H9 (cell line): ENCODE measurements at regions not wholly inside any gene's neighbourhood (a gene's known extent, or its start where the extent isn't known, plus 50 kb on each side); places are given as distances from the start of the nearest gene placed in this dataset.

Experiments used
- DNase-seq: peaks from one replicate; pipeline ENCODE4 v3.0.0-alpha.2; 2017
- H2AFZ ChIP-seq: one replicate; pipeline ENCODE4 v1.6.1; 2013; ENCODE audit warnings: mild to moderate bottlenecking, low read length, control low read depth, moderate library complexity
- H2AK5ac ChIP-seq: 2 replicates; pipeline ENCODE4 v1.6.1; 2013; ENCODE audit warnings: low read length, control low read depth, mixed read lengths; ENCODE audit not compliant: insufficient read length
- H2BK120ac ChIP-seq: one replicate; pipeline ENCODE4 v1.6.1; 2013; ENCODE audit warnings: low read depth, mild to moderate bottlenecking, low read length, control low read depth, inconsistent platforms; ENCODE audit not compliant: poor library complexity, severe bottlenecking
- H2BK12ac ChIP-seq: 2 replicates; pipeline ENCODE4 v1.6.1; 2013; ENCODE audit warnings: low read length, control low read depth, mixed read lengths, low read depth; ENCODE audit not compliant: insufficient read length
- H2BK15ac ChIP-seq: 2 replicates; pipeline ENCODE4 v1.6.1; 2013; ENCODE audit warnings: low read depth, low read length, control low read depth
- H2BK20ac ChIP-seq: one replicate; pipeline ENCODE4 v1.6.1; 2013; ENCODE audit warnings: low read depth, mild to moderate bottlenecking, low read length, control low read depth, inconsistent platforms; ENCODE audit not compliant: poor library complexity, severe bottlenecking
- H2BK5ac ChIP-seq: 2 replicates; pipeline ENCODE4 v1.6.1; 2013; ENCODE audit warnings: low read length, control low read depth, mixed read lengths; ENCODE audit not compliant: insufficient read length
- H3K14ac ChIP-seq: 2 replicates; pipeline ENCODE4 v1.6.1; 2013; ENCODE audit warnings: low read length, control low read depth; ENCODE audit not compliant: insufficient read depth
- H3K18ac ChIP-seq: 2 replicates; pipeline ENCODE4 v1.6.1; 2013; ENCODE audit warnings: low read depth, mild to moderate bottlenecking, mixed read lengths, low read length, control low read depth; ENCODE audit not compliant: insufficient read length
- H3K23ac ChIP-seq: 2 replicates; pipeline ENCODE4 v1.6.1; 2013; ENCODE audit warnings: low read length, control low read depth, mixed read lengths, low read depth; ENCODE audit not compliant: insufficient read length
- H3K23me2 ChIP-seq: 2 replicates; pipeline ENCODE4 v1.6.1; 2013; ENCODE audit warnings: low read depth, mild to moderate bottlenecking, mixed read lengths, low read length, control low read depth; ENCODE audit not compliant: insufficient read length, poor library complexity, severe bottlenecking
- H3K27ac ChIP-seq: 2 replicates; pipeline ENCODE4 v1.5.1; 2013; ENCODE audit warnings: low read length, control low read depth, mixed read lengths, low read depth; ENCODE audit not compliant: insufficient read length
- H3K27me3 ChIP-seq: 2 replicates; pipeline ENCODE4 v1.6.1; 2013; ENCODE audit warnings: low read length, control low read depth, inconsistent platforms; ENCODE audit not compliant: insufficient read depth
- H3K4ac ChIP-seq: 2 replicates; pipeline ENCODE4 v1.6.1; 2013; ENCODE audit warnings: low read depth, mild to moderate bottlenecking, control low read depth, inconsistent platforms, low read length, moderate library complexity
- H3K4me1 ChIP-seq: 2 replicates; pipeline ENCODE4 v1.6.1; 2013; ENCODE audit warnings: low read length, control low read depth, inconsistent platforms; ENCODE audit not compliant: insufficient read depth
- H3K4me2 ChIP-seq: 2 replicates; pipeline ENCODE4 v1.6.1; 2013; ENCODE audit warnings: low read length, control low read depth, mixed read lengths; ENCODE audit not compliant: insufficient read length, insufficient read depth
- H3K56ac ChIP-seq: 2 replicates; pipeline ENCODE4 v1.6.1; 2013; ENCODE audit warnings: low read depth, mild to moderate bottlenecking, mixed read lengths, low read length, control low read depth; ENCODE audit not compliant: insufficient read length
- H3K79me1 ChIP-seq: 2 replicates; pipeline ENCODE4 v1.6.1; 2013; ENCODE audit warnings: low read depth, mild to moderate bottlenecking, moderate library complexity, low read length, control low read depth, inconsistent platforms; ENCODE audit not compliant: insufficient read depth, poor library complexity, severe bottlenecking
- H3K79me2 ChIP-seq: 2 replicates; pipeline ENCODE4 v1.6.1; 2013; ENCODE audit warnings: low read length, control low read depth, inconsistent platforms; ENCODE audit not compliant: insufficient read depth
- H3K9ac ChIP-seq: 2 replicates; pipeline ENCODE4 v1.6.1; 2013; ENCODE audit warnings: low read length, control low read depth, mixed read lengths; ENCODE audit not compliant: insufficient read length; ENCODE audit errors: extremely low read depth
- H3K9me3 ChIP-seq: one replicate; pipeline ENCODE4 v1.6.1; 2013; ENCODE audit warnings: low read depth, low read length, inconsistent platforms; ENCODE audit not compliant: control insufficient read depth
- H3T11ph ChIP-seq: one replicate; pipeline ENCODE4 v1.6.1; 2013; ENCODE audit warnings: mild to moderate bottlenecking, low read length, control low read depth, inconsistent platforms
- H4K20me1 ChIP-seq: one replicate; pipeline ENCODE4 v1.6.1; 2013; ENCODE audit not compliant: control insufficient read depth, insufficient read length, insufficient read depth
- H4K5ac ChIP-seq: 2 replicates; pipeline ENCODE4 v1.6.1; 2013; ENCODE audit warnings: low read depth, mild to moderate bottlenecking, mixed read lengths, low read length, control low read depth; ENCODE audit not compliant: insufficient read length
- H4K8ac ChIP-seq: replicated peaks from 2 replicates; pipeline ENCODE4 v1.6.1; 2013; ENCODE audit warnings: low read length, control low read depth, mixed read lengths, low read depth; ENCODE audit not compliant: insufficient read length
- H4K91ac ChIP-seq: 2 replicates; pipeline ENCODE4 v1.6.1; 2013; ENCODE audit warnings: low read depth, mild to moderate bottlenecking, moderate library complexity, mixed read lengths, low read length, control low read depth; ENCODE audit not compliant: insufficient read length
- H3K27ac Mint-ChIP-seq, 3 experiments: 2 replicates in 2 of 3; 3 replicates in 1 of 3; pipeline ENCODE4 v1.8.0; 2020 to 2021; ENCODE audit warnings: mixed read lengths in 3 of 3, mild to moderate bottlenecking in 1 of 3, moderate library complexity in 1 of 3
- H3K27me3 Mint-ChIP-seq: 2 replicates; pipeline ENCODE4 v1.8.0; 2021; ENCODE audit warnings: low read depth, mild to moderate bottlenecking, moderate library complexity, mixed read lengths
- H3K36me3 Mint-ChIP-seq, 3 experiments: 2 replicates in 2 of 3; 3 replicates in 1 of 3; pipeline ENCODE4 v1.8.0; 2020 to 2021; ENCODE audit warnings: low read depth in 3 of 3, mixed read lengths in 3 of 3; ENCODE audit not compliant: insufficient read depth in 1 of 3
- H3K4me1 Mint-ChIP-seq, 2 experiments: 2 replicates each; pipeline ENCODE4 v1.8.0; 2020; ENCODE audit warnings: mixed read lengths in 2 of 2
- H3K4me3 Mint-ChIP-seq, 2 experiments: 2 replicates in 1 of 2; 3 replicates in 1 of 2; pipeline ENCODE4 v1.8.0; 2020 to 2021; ENCODE audit warnings: mild to moderate bottlenecking in 2 of 2, mixed read lengths in 2 of 2, moderate library complexity in 1 of 2
- H3K9me3 Mint-ChIP-seq, 2 experiments: 2 replicates in 1 of 2; 3 replicates in 1 of 2; pipeline ENCODE4 v1.8.0; 2020; ENCODE audit warnings: mild to moderate bottlenecking in 2 of 2, mixed read lengths in 2 of 2, moderate library complexity in 1 of 2
- WGBS: extraction: QIAGEN DNeasy Blood & Tissue Kit; methylation state at CpG from one replicate; pipeline ENCODE4 v1.1.7; 2013; ENCODE audit warnings: missing lambda C conversion rate, low lambda C conversion rate, mixed read lengths; ENCODE audit not compliant: insufficient read length; ENCODE audit errors: extremely low coverage; 5-methylcytosine and 5-hydroxymethylcytosine counted together
- TF ChIP-seq, protein P1 (sequence below): fragments of 200-600 bp; sonication (generic); conservative IDR thresholded peaks from 3 replicates; pipeline ENCODE4 v1.8.0; 2021; ENCODE audit warnings: antibody characterized with exemption, mild to moderate bottlenecking

DNA sequence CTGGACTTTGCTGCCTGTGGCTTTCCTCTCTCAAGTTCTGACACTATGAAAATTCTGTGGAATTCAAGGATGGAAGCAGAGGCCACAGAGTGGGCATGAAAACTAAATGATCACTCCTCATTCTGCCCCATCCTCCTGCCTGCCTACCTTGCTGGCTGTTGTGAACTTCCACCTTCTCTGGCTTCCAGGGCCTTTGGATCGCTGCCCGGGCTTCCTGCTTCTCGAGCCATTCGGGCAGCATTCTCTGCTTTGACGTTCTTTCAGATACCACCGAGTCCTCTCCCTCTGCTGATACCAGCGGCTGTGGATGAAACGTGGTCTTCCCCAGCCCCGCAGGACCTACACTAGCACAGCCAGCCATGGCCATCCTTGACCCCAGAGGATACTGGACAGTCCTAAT is 327.7 kb upstream of the SLC14A2 start:
- no peak overlapping the region for H2BK5ac ChIP-seq

More for the DNA sequence above, 327.7 kb upstream of the SLC14A2 start:
- Histone ChIP-seq H3K4me2 (no peak overlapping the region), H4K5ac (no peak overlapping the region), H2BK15ac (no peak overlapping the region), H2AFZ (no peak overlapping the region), H2BK20ac (no peak overlapping the region), H3K27me3 (no peaks in the 10 kb centered on the region), H2BK12ac (no peak overlapping the region), H3T11ph (no peak overlapping the region), H2AK5ac (no peak overlapping the region), H4K20me1 (no peaks in the 10 kb centered on the region), H3K9ac (no peak overlapping the region), H3K14ac (0 out of 2 replicates have a peak overlapping the region, but pooled peaks have one; percentile 45), H3K9me3 (no peaks in the 10 kb centered on the region), H2BK120ac (no peak overlapping the region), H3K56ac (no peak overlapping the region), H4K8ac (no peak overlapping the region), H3K79me1 (no peaks in the 10 kb centered on the region), H3K23ac (no peak overlapping the region), H4K91ac (no peak overlapping the region), H3K4ac (no peak overlapping the region), H3K23me2 (no peaks in the 10 kb centered on the region), H3K27ac (no peak overlapping the region), H3K4me1 (no peaks in the 10 kb centered on the region), H3K79me2 (no peaks in the 10 kb centered on the region), H3K18ac (no peak overlapping the region)
- H3K27ac Mint-ChIP-seq = peak overlapping the region in 2 of 3 experiments; percentile 12 to 41; a peak in 2 of 7 replicates
- H3K27me3 Mint-ChIP-seq = 0 out of 2 replicates have a peak, but pooled peaks cover 2% of the 10 kb centered on the region
- H3K9me3 Mint-ChIP-seq = no peaks in the 10 kb centered on the region
- H3K4me3 Mint-ChIP-seq = no peak overlapping the region
- DNase-seq = no peak
- no peaks in the 10 kb centered on the region for H3K36me3 Mint-ChIP-seq
- TF ChIP-seq, protein P1, sequence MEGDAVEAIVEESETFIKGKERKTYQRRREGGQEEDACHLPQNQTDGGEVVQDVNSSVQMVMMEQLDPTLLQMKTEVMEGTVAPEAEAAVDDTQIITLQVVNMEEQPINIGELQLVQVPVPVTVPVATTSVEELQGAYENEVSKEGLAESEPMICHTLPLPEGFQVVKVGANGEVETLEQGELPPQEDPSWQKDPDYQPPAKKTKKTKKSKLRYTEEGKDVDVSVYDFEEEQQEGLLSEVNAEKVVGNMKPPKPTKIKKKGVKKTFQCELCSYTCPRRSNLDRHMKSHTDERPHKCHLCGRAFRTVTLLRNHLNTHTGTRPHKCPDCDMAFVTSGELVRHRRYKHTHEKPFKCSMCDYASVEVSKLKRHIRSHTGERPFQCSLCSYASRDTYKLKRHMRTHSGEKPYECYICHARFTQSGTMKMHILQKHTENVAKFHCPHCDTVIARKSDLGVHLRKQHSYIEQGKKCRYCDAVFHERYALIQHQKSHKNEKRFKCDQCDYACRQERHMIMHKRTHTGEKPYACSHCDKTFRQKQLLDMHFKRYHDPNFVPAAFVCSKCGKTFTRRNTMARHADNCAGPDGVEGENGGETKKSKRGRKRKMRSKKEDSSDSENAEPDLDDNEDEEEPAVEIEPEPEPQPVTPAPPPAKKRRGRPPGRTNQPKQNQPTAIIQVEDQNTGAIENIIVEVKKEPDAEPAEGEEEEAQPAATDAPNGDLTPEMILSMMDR = no peak
- WGBS = no CpG with 5 or more reads among the region's 9 CpGs
- no peaks in the 10 kb centered on the region for H3K4me1 Mint-ChIP-seq
